CD14-positive monocyte (primary cell): ENCODE measurements at regions not wholly inside any gene's neighbourhood (a gene's known extent, or its start where the extent isn't known, plus 50 kb on each side); places are given as distances from the start of the nearest gene placed in this dataset.

Source experiments
- DNase-seq, 3 donors: peaks; one replicate each; pipeline ENCODE4 v3.0.0-alpha.2; 2011 to 2022
- H2AFZ ChIP-seq: 2 replicates; pipeline ENCODE4 v1.6.0; 2012; ENCODE audit warnings: mild to moderate bottlenecking, low read depth, low read length, inconsistent platforms; ENCODE audit not compliant: insufficient read depth, poor library complexity, severe bottlenecking
- H3K27ac ChIP-seq, 2 donors: 1 replicate in 1 of 2; 2 replicates in 1 of 2; pipeline ENCODE4 v1.5.1; 2012 to 2013; ENCODE audit warnings: low read length in 2 of 2, control low read depth in 1 of 2, inconsistent platforms in 1 of 2, low read depth in 1 of 2, mild to moderate bottlenecking in 1 of 2
- H3K27me3 ChIP-seq, 2 donors: one replicate each; pipeline versions ENCODE4 v1.6.0 to v1.6.1; 2011 to 2013; ENCODE audit warnings: low read length in 2 of 2; ENCODE audit not compliant: control insufficient read depth in 2 of 2, insufficient read depth in 2 of 2
- H3K36me3 ChIP-seq, 2 donors: replicated peaks in 1 of 2; 1 replicate in 1 of 2; 2 replicates in 1 of 2; pipeline versions ENCODE4 v1.5.1 to v1.6.1; 2012 to 2013; ENCODE audit warnings: low read length in 2 of 2, control low read depth in 1 of 2, inconsistent platforms in 1 of 2, mild to moderate bottlenecking in 1 of 2; ENCODE audit not compliant: insufficient read depth in 2 of 2, control insufficient read depth in 1 of 2
- H3K4me1 ChIP-seq, 2 donors: 1 replicate in 1 of 2; 2 replicates in 1 of 2; pipeline versions ENCODE4 v1.5.1 to v1.6.1; 2012 to 2013; ENCODE audit warnings: low read length in 2 of 2, control low read depth in 1 of 2, inconsistent platforms in 1 of 2, mild to moderate bottlenecking in 1 of 2, moderate library complexity in 1 of 2; ENCODE audit not compliant: insufficient read depth in 2 of 2, control insufficient read depth in 1 of 2
- H3K4me2 ChIP-seq: replicated peaks from 2 replicates; pipeline ENCODE3; 2012; ENCODE audit warnings: low read length, moderate library complexity, mild to moderate bottlenecking; ENCODE audit not compliant: poor library complexity, severe bottlenecking; ENCODE audit errors: extremely low read depth
- H3K4me3 ChIP-seq, 3 experiments: fragments of 200-600 bp in 1 of 3; sonication (generic) in 1 of 3; replicated peaks in 1 of 3; 1 replicate in 2 of 3; 2 replicates in 1 of 3; pipeline ENCODE4 v1.5.1; 2011 to 2013; ENCODE audit warnings: low read length in 3 of 3, mild to moderate bottlenecking in 3 of 3, control low read depth in 2 of 3, low read depth in 2 of 3, inconsistent platforms in 1 of 3, moderate library complexity in 1 of 3
- H3K79me2 ChIP-seq: 2 replicates; pipeline ENCODE4 v1.6.0; 2012; ENCODE audit warnings: mild to moderate bottlenecking, control low read depth, inconsistent platforms, low read length, moderate library complexity; ENCODE audit not compliant: insufficient read depth
- H3K9ac ChIP-seq: 2 replicates; pipeline ENCODE4 v1.6.0; 2017; ENCODE audit warnings: low read length, mild to moderate bottlenecking; ENCODE audit not compliant: insufficient read depth, poor library complexity, severe bottlenecking
- H3K9me3 ChIP-seq, 2 donors: replicated peaks in 1 of 2; 1 replicate in 1 of 2; 2 replicates in 1 of 2; pipeline versions ENCODE4 v1.5.1 to v1.6.1; 2012 to 2013; ENCODE audit warnings: low read length in 2 of 2, control low read depth in 1 of 2; ENCODE audit not compliant: control insufficient read depth in 1 of 2, insufficient read depth in 1 of 2
- H4K20me1 ChIP-seq: 2 replicates; pipeline ENCODE4 v1.6.0; 2012; ENCODE audit warnings: mild to moderate bottlenecking, low read length, control low read depth, moderate library complexity; ENCODE audit not compliant: insufficient read depth
- H3K27ac Mint-ChIP-seq, 7 donors: one replicate each; pipeline ENCODE4 v1.8.0; 2020; ENCODE audit warnings: mild to moderate bottlenecking in 7 of 7, mixed read lengths in 7 of 7, moderate library complexity in 6 of 7, inconsistent platforms in 2 of 7
- H3K27me3 Mint-ChIP-seq, 3 donors: one replicate each; pipeline ENCODE4 v1.8.0; 2021 to 2022; ENCODE audit warnings: low read depth in 3 of 3, mild to moderate bottlenecking in 3 of 3, mixed read lengths in 3 of 3, moderate library complexity in 3 of 3, inconsistent platforms in 1 of 3
- H3K36me3 Mint-ChIP-seq, 2 donors: one replicate each; pipeline ENCODE4 v1.8.0; 2020; ENCODE audit warnings: mixed read lengths in 2 of 2, inconsistent platforms in 1 of 2, mild to moderate bottlenecking in 1 of 2
- H3K4me1 Mint-ChIP-seq: one replicate; pipeline ENCODE4 v1.8.0; 2020; ENCODE audit warnings: mild to moderate bottlenecking, mixed read lengths
- H3K4me3 Mint-ChIP-seq, 2 donors: one replicate each; pipeline ENCODE4 v1.8.0; 2020; ENCODE audit warnings: mild to moderate bottlenecking in 2 of 2, mixed read lengths in 2 of 2, moderate library complexity in 1 of 2
- H3K9me3 Mint-ChIP-seq, 7 donors: one replicate each; pipeline ENCODE4 v1.8.0; 2020 to 2022; ENCODE audit warnings: mixed read lengths in 7 of 7, mild to moderate bottlenecking in 6 of 7, moderate library complexity in 6 of 7, inconsistent platforms in 2 of 7
- CTCF ChIP-seq: fragments of 200-600 bp; IDR thresholded peaks from one replicate; pipeline ENCODE4 v1.8.0; 2022; ENCODE audit warnings: antibody characterized with exemption, mild to moderate bottlenecking
- WGBS: methylation state at CpG from one replicate; pipeline ENCODE4 v1.1.5; 2013; ENCODE audit warnings: missing lambda C conversion rate; ENCODE audit not compliant: insufficient coverage; 5-methylcytosine and 5-hydroxymethylcytosine counted together
- intact Hi-C, 2 donors: fragments of 100-400 bp; cut with micrococcal nuclease; formaldehyde crosslinking; loops; one replicate each; pipeline versions ENCODE4 v1.15.0 to v1.15.1; 2023

GRCh38 chr7:52436278-52436677 lies 599.2 kb upstream of the POM121L12 start:
- Histone ChIP-seq H2AFZ (no peak overlapping the region), H3K27ac (no peak overlapping the region), H3K9ac (no peak overlapping the region), H3K4me1 (no peaks in the 10 kb centered on the region), H4K20me1 (no peaks in the 10 kb centered on the region), H3K4me3 (no peak overlapping the region), H3K4me2 (no peak overlapping the region), H3K27me3 (no peaks in the 10 kb centered on the region), H3K36me3 (no peaks in the 10 kb centered on the region), H3K79me2 (no peaks in the 10 kb centered on the region), H3K9me3 (peaks cover 5 to 10% of the 10 kb centered on the region in 2 donors)
- Mint-ChIP-seq H3K36me3 (no peaks in the 10 kb centered on the region), H3K27ac (no peak overlapping the region), H3K4me3 (no peak overlapping the region), H3K4me1 (peaks cover 2% of the 10 kb centered on the region), H3K27me3 (peaks cover 0 to 2% (median 0%) of the 10 kb centered on the region in 3 donors), H3K9me3 (peaks cover 2 to 11% (median 7%) of the 10 kb centered on the region in 7 donors)
- TF ChIP-seq CTCF = no peak
- intact Hi-C loops = no loop called here
- no peak for DNase-seq
- 84% methylated on average over 2 of the region's 4 CpGs for WGBS

- no peaks in the 10 kb centered on the region for H4K20me1 ChIP-seq
- H3K27ac Mint-ChIP-seq = no peak overlapping the region
- intact Hi-C loops = no loop called here
- no peaks in the 10 kb centered on the region for H3K79me2 ChIP-seq
- no peak overlapping the region for H3K4me3 Mint-ChIP-seq
- TF ChIP-seq CTCF = no peak
- H3K9me3 ChIP-seq = peaks cover 20 to 33% of the 10 kb centered on the region in 2 donors
- no peak overlapping the region for H3K4me3 ChIP-seq
- H3K4me1 ChIP-seq = no peaks in the 10 kb centered on the region
- H3K27ac ChIP-seq = no peak overlapping the region
- H3K4me2 ChIP-seq = no peak overlapping the region
- H3K9me3 Mint-ChIP-seq = peaks cover 13 to 25% (median 21%) of the 10 kb centered on the region in 7 donors
- no peak overlapping the region for H3K9ac ChIP-seq
- DNase-seq = no peak
- H3K36me3 ChIP-seq = no peaks in the 10 kb centered on the region
- H3K27me3 Mint-ChIP-seq = no peaks in the 10 kb centered on the region
- no peaks in the 10 kb centered on the region for H3K36me3 Mint-ChIP-seq
- H3K27me3 ChIP-seq = no peaks in the 10 kb centered on the region
- no peaks in the 10 kb centered on the region for H3K4me1 Mint-ChIP-seq
- H2AFZ ChIP-seq = no peak overlapping the region
- WGBS = 90% methylated on average over 33 of the region's 36 CpGs
Observed at GRCh38 chr7:52431082-52431815, 604.2 kb upstream of the POM121L12 start.
